ENCODE measurements at regions not wholly inside any gene's neighbourhood (a gene's known extent, or its start where the extent isn't known, plus 50 kb on each side); places are given as distances from the start of the nearest gene placed in this dataset.

DNA sequence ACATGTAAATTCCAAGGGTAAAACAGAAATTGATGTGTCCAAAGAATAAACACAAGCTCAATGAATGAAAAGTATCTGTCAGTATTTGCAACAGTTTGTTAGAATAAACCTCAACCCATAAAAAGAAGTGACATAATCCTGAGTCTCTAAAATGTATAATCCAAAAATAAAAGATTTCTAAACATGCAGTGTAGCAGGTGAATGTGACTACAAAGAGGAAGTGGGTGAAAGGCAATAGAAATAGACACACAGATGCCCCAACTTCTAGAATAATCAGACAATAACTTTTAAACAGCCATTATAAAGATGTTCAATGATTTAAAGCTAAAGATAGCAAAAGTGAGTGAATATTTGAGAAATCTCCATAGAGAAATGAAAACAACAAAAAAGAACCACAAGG lies 1009.2 kb upstream of the GJE1 start:
- TF ChIP-seq, protein P1, sequence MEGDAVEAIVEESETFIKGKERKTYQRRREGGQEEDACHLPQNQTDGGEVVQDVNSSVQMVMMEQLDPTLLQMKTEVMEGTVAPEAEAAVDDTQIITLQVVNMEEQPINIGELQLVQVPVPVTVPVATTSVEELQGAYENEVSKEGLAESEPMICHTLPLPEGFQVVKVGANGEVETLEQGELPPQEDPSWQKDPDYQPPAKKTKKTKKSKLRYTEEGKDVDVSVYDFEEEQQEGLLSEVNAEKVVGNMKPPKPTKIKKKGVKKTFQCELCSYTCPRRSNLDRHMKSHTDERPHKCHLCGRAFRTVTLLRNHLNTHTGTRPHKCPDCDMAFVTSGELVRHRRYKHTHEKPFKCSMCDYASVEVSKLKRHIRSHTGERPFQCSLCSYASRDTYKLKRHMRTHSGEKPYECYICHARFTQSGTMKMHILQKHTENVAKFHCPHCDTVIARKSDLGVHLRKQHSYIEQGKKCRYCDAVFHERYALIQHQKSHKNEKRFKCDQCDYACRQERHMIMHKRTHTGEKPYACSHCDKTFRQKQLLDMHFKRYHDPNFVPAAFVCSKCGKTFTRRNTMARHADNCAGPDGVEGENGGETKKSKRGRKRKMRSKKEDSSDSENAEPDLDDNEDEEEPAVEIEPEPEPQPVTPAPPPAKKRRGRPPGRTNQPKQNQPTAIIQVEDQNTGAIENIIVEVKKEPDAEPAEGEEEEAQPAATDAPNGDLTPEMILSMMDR (IDR thresholded peaks at IDR 0.05), result no peak
- no peak for TF ChIP-seq POLR2A (IDR thresholded peaks at IDR 0.05)

All from heart left ventricle (tissue), 13 donors.